Activated T-helper 1 cell treated with anti-CD3 and anti-CD28 coated beads, Interleukin-12 subunit alpha, Interleukin-12 subunit beta, Interleukin-2, Interleukin-4 antibody, amounts not matched to agents 30 ng/mL and 10 ng/mL and 1 ng/mL, durations not matched to agents 14 hours and 24 hours and 36 hours (primary cell): ENCODE measurements at regions not wholly inside any gene's neighbourhood (a gene's known extent, or its start where the extent isn't known, plus 50 kb on each side); places are given as distances from the start of the nearest gene placed in this dataset.

Experiments used
- DNase-seq: peaks from one replicate; pipeline ENCODE4 v3.0.0; 2021; ENCODE audit warnings: low spot score
- H3K27ac Mint-ChIP-seq: one replicate; pipeline ENCODE4 v1.8.0; 2021; ENCODE audit warnings: mild to moderate bottlenecking, mixed read lengths
- H3K27me3 Mint-ChIP-seq: one replicate; pipeline ENCODE4 v1.8.0; 2022; ENCODE audit warnings: mild to moderate bottlenecking, moderate library complexity, mixed read lengths; ENCODE audit not compliant: insufficient read depth
- H3K36me3 Mint-ChIP-seq: one replicate; pipeline ENCODE4 v1.8.0; 2021; ENCODE audit warnings: low read depth, mixed read lengths
- H3K4me1 Mint-ChIP-seq: one replicate; pipeline ENCODE4 v1.8.0; 2021; ENCODE audit warnings: low read depth, mixed read lengths
- H3K4me3 Mint-ChIP-seq: one replicate; pipeline ENCODE4 v1.8.0; 2021; ENCODE audit warnings: mild to moderate bottlenecking, moderate library complexity, mixed read lengths
- H3K9me3 Mint-ChIP-seq: one replicate; pipeline ENCODE4 v1.8.0; 2021; ENCODE audit warnings: mixed read lengths
- intact Hi-C: fragments of 100-400 bp; cut with micrococcal nuclease; formaldehyde crosslinking; loops from one replicate; pipeline ENCODE4 v1.15.1; 2024

DNA sequence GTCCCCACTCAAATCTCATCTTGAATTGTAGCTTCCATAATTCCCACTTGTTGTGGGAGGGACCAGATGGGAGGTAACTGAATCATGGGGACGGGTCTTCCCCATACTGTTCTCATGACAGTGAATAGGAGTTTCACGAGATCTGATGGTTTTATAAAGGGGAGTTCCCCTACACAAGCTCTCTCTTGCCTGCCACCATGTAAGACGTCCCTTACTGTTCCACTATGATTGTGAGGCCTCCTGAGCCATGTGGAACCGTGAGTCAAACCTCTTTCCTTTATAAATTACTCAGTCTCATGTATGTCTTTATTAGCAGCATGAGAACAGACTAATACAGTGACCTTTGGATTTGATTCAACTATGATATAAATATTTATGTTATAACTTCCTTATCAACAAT lies 78.0 kb downstream of the CYRIA start:
- Mint-ChIP-seq H3K36me3 (no peaks in the 10 kb centered on the region), H3K9me3 (no peaks in the 10 kb centered on the region), H3K4me3 (no peak overlapping the region), H3K27me3 (no peaks in the 10 kb centered on the region), H3K4me1 (no peaks in the 10 kb centered on the region), H3K27ac (no peak overlapping the region)
- intact Hi-C loops, result no loop called here
- DNase-seq, result no peak

GRCh38 chr2:16584824-16585540 lies 80.7 kb downstream of the CYRIA start:
- DNase-seq, result no peak
- H3K27ac Mint-ChIP-seq, result no peak overlapping the region
- H3K4me1 Mint-ChIP-seq, result no peaks in the 10 kb centered on the region
- intact Hi-C loops, result no loop called here
- H3K4me3 Mint-ChIP-seq, result no peak overlapping the region
- H3K36me3 Mint-ChIP-seq, result no peaks in the 10 kb centered on the region
- peaks cover 2% of the 10 kb centered on the region for H3K27me3 Mint-ChIP-seq
- H3K9me3 Mint-ChIP-seq, result no peaks in the 10 kb centered on the region

- DNase-seq, result no peak
- no peak overlapping the region for H3K4me3 Mint-ChIP-seq
- no peaks in the 10 kb centered on the region for H3K4me1 Mint-ChIP-seq
- H3K36me3 Mint-ChIP-seq, result no peaks in the 10 kb centered on the region
- peaks cover 2% of the 10 kb centered on the region for H3K27me3 Mint-ChIP-seq
- intact Hi-C loops, result no loop called here
- H3K9me3 Mint-ChIP-seq, result no peaks in the 10 kb centered on the region
- no peak overlapping the region for H3K27ac Mint-ChIP-seq
These were observed 81.5 kb downstream of the CYRIA start for GRCh38 chr2:16584084-16584483.

DNA sequence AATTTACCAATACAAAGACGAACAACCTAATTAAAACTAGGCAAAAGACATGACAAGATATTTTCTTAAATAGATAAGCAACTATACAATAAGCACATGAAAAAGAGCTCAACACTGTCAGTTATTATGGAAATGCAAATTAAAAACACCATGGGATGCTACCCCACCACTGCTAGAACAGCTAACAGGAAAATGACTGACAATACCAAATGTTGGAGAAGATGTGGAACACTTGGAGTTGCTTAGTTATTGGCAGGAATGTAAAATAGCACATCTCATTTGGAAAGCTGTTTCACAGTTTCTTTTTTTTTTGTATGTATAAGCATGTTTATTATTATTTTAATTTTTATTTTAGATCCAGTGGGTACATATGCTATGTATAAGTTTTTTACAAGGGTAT lies 84.4 kb downstream of the CYRIA start:
- DNase-seq, result no peak
- H3K9me3 Mint-ChIP-seq, result no peaks in the 10 kb centered on the region
- no peaks in the 10 kb centered on the region for H3K36me3 Mint-ChIP-seq
- no peak overlapping the region for H3K27ac Mint-ChIP-seq
- no peak overlapping the region for H3K4me3 Mint-ChIP-seq
- peaks cover 2% of the 10 kb centered on the region for H3K27me3 Mint-ChIP-seq
- H3K4me1 Mint-ChIP-seq, result no peaks in the 10 kb centered on the region
- intact Hi-C loops, result no loop called here

DNA sequence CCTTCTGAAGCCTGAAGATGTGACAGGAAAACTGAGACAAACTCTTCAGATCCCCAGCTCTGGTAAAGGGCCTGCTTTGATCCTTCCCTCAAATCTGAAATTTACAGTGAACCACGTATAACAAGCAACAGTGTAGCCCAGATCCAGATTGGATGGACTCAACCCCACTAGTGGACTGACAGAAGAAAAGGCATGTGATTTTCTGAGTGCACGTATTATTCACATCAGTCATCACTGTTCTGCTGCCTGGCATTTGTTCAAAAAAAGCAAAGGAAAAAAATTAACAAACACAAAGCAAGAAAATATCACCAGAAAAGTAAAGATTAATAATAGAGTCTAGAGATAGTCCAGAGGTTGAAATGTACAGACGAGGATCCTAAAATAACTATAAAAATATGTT lies 87.6 kb downstream of the CYRIA start:
- DNase-seq, result no peak
- Mint-ChIP-seq H3K4me3 (no peak overlapping the region), H3K4me1 (no peaks in the 10 kb centered on the region), H3K36me3 (no peaks in the 10 kb centered on the region), H3K9me3 (peaks cover 3% of the 10 kb centered on the region), H3K27me3 (peaks cover 4% of the 10 kb centered on the region), H3K27ac (no peak overlapping the region)
- intact Hi-C loops, result no loop called here

GRCh38 chr2:16570516-16570915 lies 95.1 kb downstream of the CYRIA start:
- Mint-ChIP-seq H3K4me1 (no peaks in the 10 kb centered on the region), H3K9me3 (no peaks in the 10 kb centered on the region), H3K27me3 (peaks cover 2% of the 10 kb centered on the region), H3K4me3 (no peak overlapping the region), H3K36me3 (no peaks in the 10 kb centered on the region), H3K27ac (no peak overlapping the region)
- DNase-seq, result no peak
- intact Hi-C loops, result no loop called here

DNA sequence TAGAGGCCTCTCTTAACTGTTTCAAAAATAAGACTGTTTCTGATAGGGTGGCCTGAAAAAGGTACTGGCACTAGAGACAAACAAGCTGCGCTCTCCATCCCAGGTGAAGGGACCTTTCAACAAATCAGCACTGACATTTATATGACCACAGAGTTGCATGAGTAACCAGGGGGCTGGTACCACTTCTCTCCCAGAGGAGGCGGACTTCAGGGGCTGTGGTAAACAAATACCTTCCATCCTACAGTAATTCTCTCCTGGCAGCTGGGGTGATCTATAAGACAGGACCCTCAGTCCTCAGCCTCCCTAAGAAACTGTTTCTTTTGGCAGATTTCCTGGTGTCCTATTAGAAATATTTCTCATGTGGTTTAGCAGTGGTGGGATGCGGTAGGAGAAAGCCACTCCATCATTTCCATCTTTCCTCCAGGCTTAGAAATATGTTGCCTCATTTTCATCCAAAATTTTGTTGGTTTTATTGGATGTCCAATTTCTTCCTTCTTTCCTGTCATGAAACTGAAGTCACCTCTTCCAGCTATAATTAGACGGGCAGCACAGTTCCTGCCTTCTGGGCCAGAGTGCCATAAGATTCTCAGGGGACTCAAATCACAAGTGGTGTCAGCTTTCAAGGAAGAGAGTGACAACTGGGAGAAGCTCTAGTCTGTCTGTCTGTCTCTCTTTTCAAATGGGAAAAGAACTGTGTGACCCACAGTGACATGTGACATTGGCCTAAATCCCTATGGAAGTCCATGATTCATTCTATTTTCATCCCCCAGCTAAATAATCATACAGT lies 96.4 kb downstream of the CYRIA start:
- no peaks in the 10 kb centered on the region for H3K36me3 Mint-ChIP-seq
- no peaks in the 10 kb centered on the region for H3K27me3 Mint-ChIP-seq
- intact Hi-C loops, result no loop called here
- no peak for DNase-seq
- H3K4me3 Mint-ChIP-seq, result no peak overlapping the region
- no peaks in the 10 kb centered on the region for H3K9me3 Mint-ChIP-seq
- no peak overlapping the region for H3K27ac Mint-ChIP-seq
- H3K4me1 Mint-ChIP-seq, result no peaks in the 10 kb centered on the region

DNA sequence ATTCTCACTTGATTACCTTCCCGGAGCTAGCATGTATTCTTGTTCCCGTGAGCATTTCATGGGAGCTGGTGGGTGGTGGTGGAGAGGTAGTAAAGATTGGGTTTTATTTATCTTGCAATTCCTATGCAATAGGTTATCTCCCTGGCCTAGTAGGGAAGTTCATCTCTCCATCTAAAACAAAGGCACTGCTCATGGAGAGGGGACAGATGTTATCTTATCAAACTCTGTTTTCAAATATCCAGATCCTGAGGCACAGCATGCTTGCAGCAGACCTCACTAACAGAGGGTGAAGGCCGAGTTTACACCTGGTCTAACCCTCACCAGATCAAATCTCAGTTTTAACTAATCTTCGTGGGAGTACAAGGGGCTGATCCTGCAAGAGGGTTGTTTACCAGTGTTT lies 98.9 kb downstream of the CYRIA start:
- intact Hi-C loops, result no loop called here
- no peaks in the 10 kb centered on the region for H3K9me3 Mint-ChIP-seq
- no peak overlapping the region for H3K4me3 Mint-ChIP-seq
- H3K27me3 Mint-ChIP-seq, result no peaks in the 10 kb centered on the region
- H3K4me1 Mint-ChIP-seq, result no peaks in the 10 kb centered on the region
- no peaks in the 10 kb centered on the region for H3K36me3 Mint-ChIP-seq
- no peak overlapping the region for H3K27ac Mint-ChIP-seq
- no peak for DNase-seq

GRCh38 chr2:16565481-16565880 lies 100.2 kb downstream of the CYRIA start:
- no peak overlapping the region for H3K4me3 Mint-ChIP-seq
- H3K27me3 Mint-ChIP-seq, result no peaks in the 10 kb centered on the region
- no peaks in the 10 kb centered on the region for H3K4me1 Mint-ChIP-seq
- no peaks in the 10 kb centered on the region for H3K9me3 Mint-ChIP-seq
- no peak for DNase-seq
- intact Hi-C loops, result no loop called here
- H3K36me3 Mint-ChIP-seq, result no peaks in the 10 kb centered on the region
- H3K27ac Mint-ChIP-seq, result no peak overlapping the region

DNA sequence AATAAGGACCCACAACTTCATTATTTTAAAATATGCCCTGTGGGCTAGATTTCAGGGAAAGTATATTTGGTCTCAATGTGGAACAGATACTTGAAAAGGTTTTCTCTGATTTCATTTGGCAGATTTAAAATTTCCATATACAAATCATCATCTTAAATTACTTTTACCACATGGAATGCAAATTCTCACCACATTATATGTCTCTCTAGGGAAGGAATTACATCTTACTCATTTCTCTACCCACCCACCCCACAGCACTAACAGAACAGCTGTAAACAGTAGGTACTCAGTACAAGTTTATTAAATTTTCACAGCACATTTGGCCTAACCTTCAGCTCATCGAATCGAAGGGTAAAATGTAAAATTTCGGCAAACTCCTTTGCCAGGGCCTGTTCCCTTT lies 104.0 kb downstream of the CYRIA start:
- Mint-ChIP-seq H3K4me1 (no peaks in the 10 kb centered on the region), H3K9me3 (no peaks in the 10 kb centered on the region), H3K27ac (no peak overlapping the region), H3K27me3 (no peaks in the 10 kb centered on the region), H3K4me3 (no peak overlapping the region), H3K36me3 (no peaks in the 10 kb centered on the region)
- no peak for DNase-seq
- intact Hi-C loops, result no loop called here

DNA sequence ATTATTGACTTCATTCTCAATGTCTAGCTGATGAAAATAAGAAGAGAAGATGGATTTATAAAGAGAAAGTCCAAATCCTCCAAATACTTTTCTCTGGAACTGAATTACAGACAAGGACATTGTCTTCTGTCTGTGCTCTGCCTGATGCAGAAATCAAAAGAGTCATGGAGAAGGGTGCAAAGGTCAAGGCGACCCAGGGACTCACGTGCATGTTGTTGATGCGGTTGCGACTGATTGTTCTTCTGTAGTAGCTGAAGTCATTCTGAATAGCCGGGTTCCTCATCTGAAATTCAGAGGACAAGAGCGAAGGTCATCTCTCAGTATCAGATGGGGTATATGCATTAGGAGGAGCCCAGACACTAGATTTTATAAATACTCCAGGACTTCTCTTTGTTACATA lies 104.4 kb downstream of the CYRIA start:
- DNase-seq, result no peak
- H3K4me1 Mint-ChIP-seq, result no peaks in the 10 kb centered on the region
- intact Hi-C loops, result no loop called here
- no peaks in the 10 kb centered on the region for H3K27me3 Mint-ChIP-seq
- no peaks in the 10 kb centered on the region for H3K9me3 Mint-ChIP-seq
- no peaks in the 10 kb centered on the region for H3K36me3 Mint-ChIP-seq
- no peak overlapping the region for H3K27ac Mint-ChIP-seq
- H3K4me3 Mint-ChIP-seq, result no peak overlapping the region

DNA sequence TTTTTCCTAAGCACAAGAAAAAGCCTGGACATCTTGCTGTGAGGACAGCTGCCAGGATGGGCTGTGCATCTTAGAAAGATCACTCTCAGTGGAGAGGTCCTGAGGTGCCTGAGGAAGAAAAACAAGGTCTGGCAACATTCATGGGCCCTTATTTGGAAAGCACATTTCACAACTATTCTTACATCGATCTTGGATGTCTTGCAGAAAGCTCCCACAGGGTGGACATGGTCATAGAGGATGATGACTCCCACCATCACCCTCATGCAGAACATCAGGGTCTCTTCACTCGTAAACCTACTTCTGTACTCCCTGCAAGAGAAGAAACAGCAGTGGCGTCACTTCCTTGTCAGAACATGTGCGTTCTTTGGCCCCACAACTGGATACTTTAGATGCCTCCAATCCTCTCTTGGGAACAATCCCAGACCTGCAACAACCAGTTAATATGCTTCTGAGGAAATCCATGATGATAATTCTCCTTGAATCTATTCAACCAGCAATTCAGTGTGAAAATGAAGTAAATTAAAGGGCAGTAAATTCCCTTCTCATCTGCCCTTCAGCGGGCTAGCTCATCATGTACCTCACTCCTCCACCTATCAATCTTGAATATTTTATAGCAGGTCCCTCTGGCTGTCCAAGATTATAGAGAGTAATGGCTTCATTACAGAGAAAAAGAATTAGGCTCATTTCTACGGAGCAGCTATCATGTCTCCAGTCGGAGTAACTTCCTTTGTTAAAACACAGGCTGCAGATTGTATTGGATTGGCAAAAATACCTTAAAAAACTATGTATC lies 106.2 kb downstream of the CYRIA start:
- Mint-ChIP-seq H3K4me3 (no peak overlapping the region), H3K9me3 (no peaks in the 10 kb centered on the region), H3K27me3 (no peaks in the 10 kb centered on the region), H3K27ac (no peak overlapping the region), H3K36me3 (no peaks in the 10 kb centered on the region), H3K4me1 (no peaks in the 10 kb centered on the region)
- intact Hi-C loops, result no loop called here
- DNase-seq, result no peak

- Mint-ChIP-seq H3K4me3 (no peak overlapping the region), H3K27me3 (no peaks in the 10 kb centered on the region), H3K27ac (no peak overlapping the region), H3K36me3 (no peaks in the 10 kb centered on the region), H3K9me3 (no peaks in the 10 kb centered on the region), H3K4me1 (no peaks in the 10 kb centered on the region)
- intact Hi-C loops, result no loop called here
- DNase-seq, result no peak
These were observed 111.5 kb downstream of the CYRIA start for GRCh38 chr2:16554060-16554583.
